EL (cell line): ENCODE measurements at regions not wholly inside any gene's neighbourhood (a gene's known extent, or its start where the extent isn't known, plus 50 kb on each side); places are given as distances from the start of the nearest gene placed in this dataset.

Source experiments
- DNase-seq: peaks from one replicate; pipeline ENCODE4 v3.0.0-alpha.2; 2016

DNA sequence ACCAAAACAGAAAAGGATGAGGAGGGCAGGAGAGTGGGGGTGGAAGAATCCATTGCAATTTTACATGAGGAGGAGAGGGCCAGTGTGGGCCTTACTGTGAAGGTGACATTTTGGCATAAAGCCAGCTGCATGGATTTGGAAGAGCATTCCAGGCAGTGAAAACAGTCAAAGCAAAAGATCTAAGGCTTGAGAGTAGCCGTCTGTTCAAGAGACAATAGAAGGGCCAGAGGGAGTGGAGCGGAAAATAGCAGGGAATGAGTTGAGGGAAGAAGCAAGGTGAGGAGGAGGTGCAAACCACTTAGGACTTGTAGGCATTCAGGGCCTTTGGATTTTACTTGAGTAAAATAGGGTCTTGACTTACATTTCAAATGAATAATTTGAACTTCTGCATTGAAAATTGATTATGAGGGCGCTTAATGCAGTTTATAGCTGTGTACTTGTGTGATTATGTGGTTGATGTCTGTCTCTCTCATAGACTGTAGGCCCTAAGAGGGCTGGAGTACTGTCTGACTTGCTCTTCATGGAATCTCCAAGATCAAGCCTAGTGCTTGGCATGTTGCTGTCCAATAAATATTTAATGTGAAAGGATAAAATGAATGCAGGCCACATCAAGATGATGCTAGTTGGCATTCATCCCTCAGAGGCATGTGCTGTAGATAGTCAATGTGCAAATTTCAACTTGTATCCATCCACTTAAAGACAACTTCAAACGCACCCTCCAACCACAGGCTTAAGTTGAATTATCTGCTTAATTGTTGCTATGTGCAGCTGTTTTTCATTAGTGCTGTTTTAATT, 772.1 kb upstream of the RBFOX1 start:
- DNase-seq: no peak

DNA sequence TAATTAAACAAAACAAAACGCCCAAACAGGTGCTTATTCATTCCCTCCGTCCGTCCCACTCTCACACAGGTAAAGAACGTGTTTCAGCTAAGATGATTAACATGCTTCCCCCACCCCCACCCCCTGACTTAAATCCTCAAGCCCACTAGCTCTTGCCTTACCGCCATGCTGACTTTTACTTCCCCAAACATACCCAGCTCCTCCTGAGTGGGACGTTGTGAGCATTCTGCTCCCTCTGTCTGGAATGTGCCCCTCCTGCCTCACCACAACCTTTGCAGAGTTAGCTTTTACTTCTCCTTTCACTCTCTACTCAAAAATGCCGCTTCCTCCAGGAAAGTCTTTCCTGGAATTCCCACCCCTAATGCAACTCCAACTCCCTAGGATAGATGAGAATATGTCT, 774.0 kb upstream of the RBFOX1 start:
- DNase-seq: no peak

DNA sequence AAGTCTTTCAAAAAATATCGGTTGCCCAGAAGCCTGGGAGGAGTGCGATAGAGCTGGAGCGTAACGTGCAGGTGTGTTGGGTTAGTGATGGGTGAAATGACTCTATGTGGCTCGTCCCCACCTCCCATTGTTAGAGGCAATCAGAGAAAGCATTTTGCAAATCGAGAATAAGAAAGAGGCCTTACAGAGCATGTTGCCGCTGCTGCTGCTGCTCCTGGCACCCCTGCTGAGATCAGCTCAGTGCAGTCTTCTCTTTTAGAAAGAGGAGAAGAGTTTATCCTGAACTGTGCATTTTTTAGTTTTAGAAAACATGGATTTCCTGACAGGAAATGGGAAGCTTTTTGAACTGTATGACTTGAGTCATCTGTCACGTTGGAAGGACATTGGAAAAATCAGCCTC, 774.5 kb upstream of the RBFOX1 start:
- no peak for DNase-seq

DNA sequence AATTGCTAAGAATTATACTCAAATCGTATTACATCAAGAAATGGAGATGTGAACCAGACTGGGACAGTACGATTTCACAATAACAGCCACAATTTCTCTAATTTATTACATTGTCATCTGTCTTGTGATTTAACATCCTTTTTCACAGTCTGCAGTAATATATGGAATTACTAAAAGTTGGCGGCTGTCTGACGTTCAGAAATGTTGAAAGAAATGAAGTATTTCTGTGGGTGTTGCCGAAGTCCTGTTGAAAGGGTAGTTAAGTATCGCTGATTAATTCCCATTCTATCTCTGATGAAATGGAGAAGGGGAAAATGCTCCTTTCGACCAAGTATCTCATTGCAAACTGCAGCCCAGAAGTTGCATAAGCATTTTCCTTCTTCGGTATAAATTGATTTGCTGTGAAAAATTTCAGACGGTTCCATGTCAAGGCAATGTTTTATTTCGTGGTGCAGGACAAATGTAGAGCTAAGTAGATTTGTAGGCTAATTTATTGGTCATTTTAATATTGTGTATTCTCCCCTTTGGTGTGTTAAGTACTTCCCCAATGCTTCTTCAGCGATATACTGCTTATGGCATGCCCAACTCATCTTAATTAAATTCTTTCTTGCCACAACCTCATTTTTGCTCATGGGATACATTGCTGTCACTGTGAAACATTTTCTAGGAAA, 775.2 kb upstream of the RBFOX1 start:
- DNase-seq: no peak

DNA sequence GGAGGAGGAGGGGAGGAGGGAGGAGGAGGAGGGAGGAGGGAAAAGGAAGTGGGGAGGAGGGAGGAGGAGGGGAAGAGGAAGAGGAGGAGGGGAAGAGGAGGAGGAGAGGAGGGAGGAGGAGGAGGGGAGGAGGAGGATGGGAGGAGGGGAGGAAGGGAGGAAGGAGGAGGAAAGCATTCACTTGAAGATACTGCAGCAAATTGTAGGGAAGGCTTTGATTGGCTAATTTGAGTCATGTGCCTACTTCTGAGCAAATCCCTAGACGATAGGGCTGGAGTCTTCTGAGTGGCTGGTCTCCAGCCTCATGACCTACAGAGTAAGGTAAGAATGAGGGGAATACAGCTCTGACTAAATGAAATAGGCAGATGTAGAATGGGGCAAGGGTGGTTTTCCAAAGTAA, 783.2 kb upstream of the RBFOX1 start:
- no peak for DNase-seq

DNA sequence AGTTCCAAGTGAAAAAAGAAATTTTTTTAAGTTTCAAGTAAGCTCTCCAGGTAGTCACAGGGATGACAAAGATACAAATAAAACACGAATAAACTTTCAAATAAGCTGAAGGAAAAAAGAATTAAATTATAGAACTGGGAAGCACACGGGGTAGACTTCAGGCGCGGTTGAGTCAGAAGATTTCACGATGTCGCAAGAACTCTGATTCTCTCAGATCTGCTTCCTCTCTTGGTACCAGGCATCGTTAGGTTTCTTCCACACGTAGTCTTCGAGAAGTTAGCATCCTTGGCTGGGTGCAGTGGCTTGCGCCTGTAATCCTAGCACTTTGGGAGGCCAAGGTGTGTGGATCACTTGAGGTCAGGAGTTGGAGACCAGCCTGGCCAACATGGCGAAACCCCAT, 784.1 kb upstream of the RBFOX1 start:
- no peak for DNase-seq

DNA sequence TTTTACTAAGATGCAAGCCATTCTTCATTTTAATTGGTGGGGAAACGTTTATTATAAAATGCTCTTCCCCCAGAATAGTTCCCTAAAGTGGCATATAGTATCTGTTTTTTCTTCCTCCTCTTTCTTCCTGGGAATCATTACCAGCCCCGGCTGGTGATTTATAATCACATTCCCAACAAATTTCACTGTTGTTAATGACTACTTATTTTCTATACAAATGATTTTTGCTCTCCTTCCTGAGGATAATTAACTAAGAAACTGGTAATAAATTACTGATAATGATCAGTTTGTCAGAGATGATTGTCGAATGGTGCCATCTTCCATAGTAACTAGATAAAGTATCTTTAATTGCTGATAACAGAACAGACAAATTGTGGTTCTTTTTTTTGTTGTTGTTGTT, 785.5 kb upstream of the RBFOX1 start:
- DNase-seq: no peak

DNA sequence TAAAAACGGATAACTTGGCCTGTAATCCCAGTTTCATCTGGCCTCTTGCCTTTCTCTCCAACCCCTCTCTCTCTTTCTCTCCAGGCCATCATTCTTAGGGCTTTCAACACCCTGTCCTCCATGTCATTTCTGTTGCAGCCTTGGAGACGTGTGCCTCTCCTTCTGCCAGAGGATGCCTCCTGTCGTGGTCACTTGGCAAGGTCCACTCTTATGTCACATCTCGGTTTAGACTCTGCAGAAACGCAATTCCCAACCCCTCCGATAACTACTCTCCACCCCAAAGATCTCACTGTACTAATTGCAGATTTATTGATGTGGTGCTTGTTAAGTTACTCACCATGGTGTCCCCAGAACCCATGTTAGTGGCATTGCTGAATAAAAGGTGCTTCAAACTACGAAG, 787.3 kb upstream of the RBFOX1 start:
- DNase-seq: no peak

DNA sequence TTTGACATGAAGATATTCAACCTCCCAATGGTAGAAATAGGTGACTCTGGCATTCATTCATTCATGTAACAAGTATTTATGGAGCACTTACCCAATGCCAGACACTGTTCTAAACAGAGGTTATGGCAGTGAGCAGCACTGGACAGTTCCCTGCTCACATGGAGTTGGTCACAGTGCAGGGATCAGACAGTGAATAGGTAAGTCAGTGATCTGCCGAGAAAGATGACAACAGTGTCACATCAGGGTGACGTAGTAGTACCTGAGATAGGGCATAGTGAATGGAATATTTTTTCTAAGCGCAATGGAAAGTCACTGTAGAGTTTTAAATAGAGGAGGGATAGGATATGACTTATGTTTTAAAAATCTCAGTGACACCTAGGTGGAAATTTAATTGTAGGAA, 791.4 kb upstream of the RBFOX1 start:
- DNase-seq: no peak

DNA sequence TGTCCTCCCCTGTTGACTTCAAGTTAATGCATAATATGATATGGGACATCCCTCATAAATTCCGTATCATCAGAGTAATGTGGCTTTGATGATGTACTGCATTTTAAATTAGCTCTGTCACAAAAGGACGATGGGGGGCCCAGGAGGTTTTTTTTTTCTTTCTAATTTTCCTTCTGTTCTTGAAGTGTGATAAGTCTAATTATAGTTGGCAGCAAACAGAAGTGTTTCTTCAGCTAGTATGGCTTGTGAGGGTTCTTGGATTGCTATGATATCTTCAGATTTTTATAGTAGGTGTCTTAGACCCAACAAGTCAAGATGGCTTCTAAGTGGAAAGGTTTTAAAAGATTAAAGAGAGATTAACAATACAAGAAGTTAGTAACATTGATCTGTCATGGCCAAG, 796.2 kb upstream of the RBFOX1 start:
- DNase-seq: no peak

DNA sequence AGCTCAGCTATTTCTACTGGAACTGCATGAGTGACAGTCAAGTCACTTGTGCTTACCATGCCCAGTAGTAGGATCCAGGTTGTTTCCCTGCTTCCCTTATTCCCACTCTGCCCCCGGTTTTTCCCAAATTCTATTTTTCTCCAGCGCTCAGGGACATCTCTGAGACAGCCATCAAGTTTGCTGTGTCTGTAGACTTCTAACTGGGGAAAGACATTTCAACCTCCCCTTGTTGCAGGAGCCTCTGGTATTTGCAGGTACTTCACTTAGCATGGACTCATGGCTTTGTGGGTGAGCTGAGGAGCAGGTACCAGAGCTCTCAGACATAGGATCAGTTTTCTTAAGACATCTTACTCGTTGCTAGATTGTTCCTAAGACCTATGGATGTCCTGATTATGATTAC, 801.6 kb upstream of the RBFOX1 start:
- no peak for DNase-seq

DNA sequence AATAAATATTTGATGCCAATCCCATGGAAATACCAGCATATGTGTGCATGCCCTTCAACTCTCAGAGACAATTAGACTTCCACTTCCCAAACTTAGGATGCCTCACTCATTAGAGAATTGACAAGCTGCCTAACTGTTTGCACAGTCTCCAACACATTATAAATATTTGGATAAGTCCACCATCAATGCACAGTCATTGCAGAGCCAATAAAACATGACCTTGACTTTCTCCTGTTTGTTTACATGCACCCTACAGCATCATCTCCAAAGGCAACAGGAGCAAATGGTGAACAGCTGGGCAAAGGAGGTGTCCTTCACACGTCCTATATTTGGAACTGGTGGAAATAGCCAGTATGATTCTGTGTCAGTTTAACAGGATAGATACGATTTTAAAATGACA, 804.4 kb upstream of the RBFOX1 start:
- no peak for DNase-seq

DNA sequence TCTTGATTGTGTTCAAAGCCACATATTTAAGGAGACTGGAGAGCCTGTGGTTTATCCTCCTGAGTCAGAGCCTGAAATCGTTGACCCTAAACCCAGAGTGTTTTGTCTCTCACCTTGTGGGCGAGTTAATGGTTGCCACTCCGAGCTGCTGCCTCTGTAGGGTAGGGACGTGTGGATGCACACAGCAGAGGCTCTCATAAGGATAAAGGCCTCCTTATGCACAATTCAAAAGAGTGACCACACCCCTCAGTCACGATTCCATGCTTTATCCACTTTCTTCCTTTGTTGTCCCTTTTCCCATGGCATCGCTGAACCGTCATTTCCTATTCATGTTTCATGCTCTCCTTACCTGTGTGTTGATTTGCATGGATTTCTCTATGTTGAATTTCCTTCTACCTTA, 805.0 kb upstream of the RBFOX1 start:
- no peak for DNase-seq

DNA sequence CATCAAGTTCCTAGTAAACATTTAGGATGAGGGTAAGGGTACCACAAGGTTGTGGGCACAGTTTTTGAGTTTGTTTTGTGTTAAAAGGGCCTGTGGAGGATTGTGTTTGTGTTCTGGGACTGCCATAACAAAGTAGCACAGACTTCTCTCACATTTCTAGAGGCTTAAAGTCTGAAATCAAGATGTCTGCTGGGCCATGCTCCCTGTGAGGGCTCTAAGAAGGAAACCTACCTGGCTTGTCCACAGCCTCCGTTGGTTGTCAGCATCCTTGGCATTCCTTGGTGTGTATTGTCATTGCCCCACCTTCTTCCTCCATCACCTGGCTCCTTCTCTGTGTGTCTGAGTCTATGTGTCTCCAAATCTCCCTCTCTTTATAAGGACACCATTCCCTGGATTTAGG, 808.1 kb upstream of the RBFOX1 start:
- DNase-seq: no peak

DNA sequence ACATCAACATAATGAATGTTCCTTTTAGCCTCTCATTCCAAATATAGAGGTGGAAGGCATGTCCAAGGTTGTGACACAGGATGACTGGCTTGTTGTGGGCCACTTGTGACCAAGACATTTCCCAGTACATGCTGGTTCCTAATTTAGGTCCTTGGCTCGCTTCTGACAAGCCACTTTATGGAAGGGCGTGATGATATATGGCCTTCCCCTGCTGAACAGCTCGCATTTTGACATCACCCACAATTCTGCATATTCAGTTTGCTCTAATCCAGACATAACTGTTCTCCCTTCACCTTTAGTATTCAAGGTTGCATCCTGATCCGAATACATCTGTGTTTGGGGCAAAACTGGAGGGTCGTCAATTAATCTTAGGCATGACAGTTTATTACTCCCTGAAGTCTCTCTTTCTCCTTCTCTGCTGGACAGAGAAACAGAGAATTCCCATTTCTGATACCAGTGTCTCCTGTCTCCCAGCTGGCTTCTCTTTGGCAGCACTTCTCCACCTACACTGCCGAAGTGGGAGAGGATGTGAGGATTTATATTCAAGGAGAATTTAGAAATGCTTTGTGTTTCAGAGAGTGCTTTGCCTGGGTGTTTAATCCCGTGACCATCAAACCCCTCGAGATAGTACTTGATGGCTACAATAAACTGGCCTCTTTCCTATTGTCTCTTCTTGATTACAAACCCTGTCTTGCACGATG, 815.5 kb upstream of the RBFOX1 start:
- no peak for DNase-seq

DNA sequence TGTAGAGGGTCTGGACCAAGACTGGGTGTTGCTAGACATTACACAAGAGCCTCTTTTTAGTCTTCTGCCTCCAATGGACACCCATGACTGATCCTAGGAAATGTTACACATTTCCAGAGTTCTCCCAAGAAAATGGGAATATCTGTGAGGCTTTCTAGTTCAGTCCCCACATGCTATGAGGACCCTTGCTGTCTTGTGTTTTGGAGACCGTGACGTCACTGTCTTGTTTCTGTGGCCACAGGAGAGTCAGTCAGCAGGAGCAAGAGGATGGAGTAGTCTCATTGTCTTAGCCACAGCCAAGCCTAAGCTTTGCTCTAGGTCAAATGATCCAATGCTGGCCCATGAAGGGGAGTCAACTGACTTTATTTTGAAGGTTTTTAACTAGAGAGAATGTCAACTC, 820.1 kb upstream of the RBFOX1 start:
- DNase-seq: no peak

DNA sequence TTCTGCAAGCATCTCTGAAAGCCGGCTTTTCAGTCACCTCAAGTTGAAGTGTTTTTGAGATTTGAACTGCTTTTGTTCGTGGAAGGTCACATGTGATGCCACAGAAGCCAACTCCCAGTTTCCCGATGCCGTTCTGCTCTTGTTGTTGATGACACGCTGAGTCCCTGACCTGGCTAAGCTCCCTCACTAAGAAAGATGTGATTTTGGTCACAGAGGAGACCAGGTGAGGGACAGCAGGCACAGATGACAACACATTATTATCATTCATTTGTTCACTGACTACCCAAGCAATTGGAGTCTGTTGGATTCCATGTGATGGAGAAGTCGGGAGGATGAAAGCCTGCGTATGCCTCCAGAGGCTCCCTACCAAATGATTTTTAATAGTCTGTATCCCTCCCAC, 822.4 kb upstream of the RBFOX1 start:
- DNase-seq: no peak

DNA sequence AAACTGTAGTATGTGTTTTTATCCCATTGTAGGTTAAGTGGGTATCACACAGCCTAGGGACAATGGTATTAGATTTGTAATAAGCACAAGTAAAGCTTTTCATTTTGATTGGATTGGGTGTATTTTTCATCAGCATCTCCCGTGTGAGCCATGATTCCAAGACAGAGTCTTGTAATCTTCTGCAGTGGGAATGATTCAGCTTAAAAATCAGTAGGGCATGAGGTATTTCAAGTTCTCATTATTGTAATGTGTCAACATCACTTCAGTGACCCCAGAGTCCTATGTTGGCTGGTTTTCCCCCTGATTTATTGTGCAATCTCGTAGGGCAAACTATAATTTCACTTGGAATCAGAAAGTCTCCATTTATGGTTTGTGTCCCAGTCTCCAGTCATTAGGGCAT, 833.2 kb upstream of the RBFOX1 start:
- DNase-seq: no peak

DNA sequence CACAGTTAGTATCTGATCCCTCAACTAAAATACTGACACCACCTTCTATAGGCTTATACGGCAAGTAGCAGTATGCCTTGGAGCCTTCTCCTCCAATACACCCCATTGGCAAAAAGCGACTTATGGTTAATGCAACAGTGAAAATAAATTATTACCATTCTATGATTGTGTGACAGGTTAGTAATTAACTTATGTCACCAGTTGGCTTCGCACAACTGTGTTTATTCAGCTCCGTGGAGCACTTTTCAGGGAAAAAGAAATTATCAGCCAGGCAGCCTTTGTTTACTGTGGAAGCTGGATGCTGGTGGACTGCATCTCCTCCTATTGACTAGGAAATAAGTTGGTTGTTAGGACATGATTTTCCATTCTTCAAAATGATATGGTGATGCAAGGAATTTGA, 833.8 kb upstream of the RBFOX1 start:
- no peak for DNase-seq

DNA sequence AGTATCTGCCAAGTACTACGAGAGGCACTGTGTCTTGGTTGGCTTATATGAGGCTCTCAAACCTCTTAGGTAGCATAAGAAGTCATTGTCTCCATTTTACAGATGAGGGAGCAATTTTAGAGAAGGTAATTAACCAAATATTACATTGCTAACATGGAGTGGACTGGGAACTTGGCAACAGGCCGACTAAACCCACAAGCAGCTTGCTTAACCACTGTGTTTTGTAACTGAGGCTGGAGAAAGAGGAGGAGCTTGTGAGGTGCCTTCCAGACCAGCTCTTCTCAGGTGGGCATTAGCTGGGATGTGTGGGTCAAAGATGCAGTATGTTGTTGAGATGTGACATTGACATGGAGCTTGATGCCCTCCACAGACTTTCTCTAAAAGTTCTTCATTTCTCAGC, 835.6 kb upstream of the RBFOX1 start:
- DNase-seq: no peak

DNA sequence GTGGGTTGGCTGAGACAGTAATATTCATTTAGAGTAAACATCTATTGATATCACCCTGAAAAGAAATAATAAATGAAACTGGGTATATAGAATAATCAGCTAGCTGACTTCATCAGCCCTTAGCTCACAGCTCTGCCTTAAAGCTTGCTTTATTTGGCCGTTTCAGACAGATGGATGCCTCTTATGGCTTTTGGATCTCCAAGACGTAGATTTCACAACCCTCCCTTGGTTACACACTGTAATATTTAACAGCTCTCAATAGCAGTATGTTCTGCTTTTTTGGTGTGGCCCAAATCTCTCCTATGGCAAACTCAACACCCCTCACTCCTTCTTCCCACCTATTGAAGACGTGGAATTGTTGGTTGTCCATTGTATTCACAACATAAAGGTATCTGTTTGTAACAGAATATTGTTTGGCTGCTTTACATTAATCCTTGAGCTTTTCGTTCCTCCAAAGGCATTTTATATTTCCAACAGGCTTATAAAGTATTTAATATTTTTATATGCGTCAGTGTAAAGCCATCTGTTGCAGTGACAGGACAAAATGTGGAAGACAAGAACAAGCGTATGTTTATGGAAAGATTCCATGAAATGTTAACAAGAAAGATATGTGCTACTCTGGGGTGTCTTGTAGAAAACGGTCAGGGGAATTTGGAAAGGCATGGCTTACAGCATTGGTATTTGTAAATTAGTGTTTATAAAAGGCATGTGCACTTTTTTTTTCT, 837.0 kb upstream of the RBFOX1 start:
- no peak for DNase-seq

DNA sequence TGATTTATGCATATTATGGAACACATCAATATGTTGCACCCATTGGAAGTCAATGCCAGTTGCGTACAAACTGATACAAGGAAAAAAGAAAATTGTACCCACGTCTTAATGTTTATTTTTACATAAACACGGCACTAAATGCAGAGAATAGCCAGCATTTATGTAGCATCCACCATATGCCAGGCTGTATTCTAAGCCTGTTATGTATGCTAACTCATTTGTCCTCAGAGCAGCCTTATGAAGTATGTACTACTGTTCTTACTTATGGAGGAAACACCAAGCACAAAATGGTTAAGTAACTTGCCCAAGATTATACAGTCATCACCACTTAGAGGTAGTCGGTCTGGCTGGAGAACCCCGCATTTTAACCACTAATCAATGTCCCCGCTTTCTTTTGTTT, 837.9 kb upstream of the RBFOX1 start:
- DNase-seq: no peak

DNA sequence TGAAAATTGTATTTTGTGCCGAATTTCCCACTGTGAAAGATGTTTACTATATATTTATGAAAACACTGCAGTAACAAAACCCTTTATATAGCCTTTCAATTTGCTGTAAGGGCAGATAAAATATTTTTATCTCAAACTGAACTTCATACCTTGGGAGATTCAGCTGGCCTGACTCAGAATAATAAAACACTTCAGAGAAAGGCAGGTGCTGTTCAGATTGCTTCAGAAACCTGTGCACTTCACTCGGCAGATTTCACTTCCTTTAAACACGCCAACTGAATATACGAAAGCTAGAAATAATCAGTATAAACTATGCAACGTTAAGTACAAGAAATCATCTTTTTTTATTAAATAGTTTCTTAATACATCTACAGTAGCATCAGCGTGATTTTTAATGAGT, 839.1 kb upstream of the RBFOX1 start:
- no peak for DNase-seq

DNA sequence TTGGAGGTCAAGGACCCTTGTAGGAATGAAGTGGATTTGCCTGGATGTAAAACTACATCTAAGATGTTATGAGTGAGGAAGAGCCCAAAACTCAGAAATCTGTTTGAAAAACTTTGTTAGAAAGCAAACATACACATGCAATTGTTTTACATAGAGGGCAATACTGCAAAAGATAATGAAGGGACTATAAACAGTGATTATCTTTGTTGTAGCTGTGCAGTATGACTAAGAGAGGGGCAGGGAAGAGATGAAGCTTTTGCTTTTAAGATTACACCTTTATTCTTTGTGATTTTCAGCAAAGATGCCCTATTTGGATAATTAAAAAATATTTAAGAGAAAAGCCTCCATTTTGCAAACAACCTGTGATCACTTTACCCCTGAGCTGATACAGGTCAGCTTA, 839.9 kb upstream of the RBFOX1 start:
- DNase-seq: no peak
